ENCODE measurements at regions not wholly inside any gene's neighbourhood (a gene's known extent, or its start where the extent isn't known, plus 50 kb on each side); places are given as distances from the start of the nearest gene placed in this dataset.
A peak's percentile ranks its signal among the peaks of the same experiment; 100 is the strongest.

- POLR2A ChIA-PET, result no interaction called here
- CTCF ChIA-PET, result interaction anchor here (0.9 kb wide), 1 partner anchor 330 kb away, joined by 3 read pairs; no protein-coding TSS in a partner anchor
- no peak for DNase-seq (ENCODE audit: low read depth, low spot score)
- TF ChIP-seq CTCF (IDR thresholded peaks at IDR 0.05; ENCODE audit: insufficient read depth, low read length, missing control alignments), result no peak
- H3K4me3 ChIP-seq (ENCODE audit: low read depth, low read length), result no peak overlapping the region
Observed at GRCh38 chr11:109027851-109028250, 363.0 kb downstream of the DDX10 start.

GRCh38 chr11:109029927-109030326 is 365.1 kb downstream of the DDX10 start:
- ChIA-PET CTCF (no interaction called here), POLR2A (no interaction called here)
- no peak for DNase-seq (ENCODE audit: low read depth, low spot score)
- H3K4me3 ChIP-seq (ENCODE audit: low read depth, low read length), result no peak overlapping the region
- TF ChIP-seq CTCF (IDR thresholded peaks at IDR 0.05; ENCODE audit: insufficient read depth, low read length, missing control alignments), result no peak

GRCh38 chr11:109033627-109034338 is 368.9 kb downstream of the DDX10 start:
- CTCF ChIA-PET, result interaction anchor here (1.0 kb wide), 1 partner anchor 336 kb away, joined by 4 read pairs; no protein-coding TSS in a partner anchor

GRCh38 chr11:109034339-109034696 is 369.4 kb downstream of the DDX10 start:
- H3K4me3 ChIP-seq (ENCODE audit: low read depth, low read length), result no peak overlapping the region
- CTCF ChIA-PET, result interaction anchor here (1.0 kb wide), 1 partner anchor 337 kb away, joined by 4 read pairs; no protein-coding TSS in a partner anchor
- POLR2A ChIA-PET, result no interaction called here
- no peak for TF ChIP-seq CTCF (IDR thresholded peaks at IDR 0.05; ENCODE audit: insufficient read depth, low read length, missing control alignments)
- DNase-seq (ENCODE audit: low read depth, low spot score), result no peak

More at GRCh38 chr11:109033627-109034338, 368.9 kb downstream of the DDX10 start:
- POLR2A ChIA-PET, result no interaction called here
- H3K4me3 ChIP-seq (ENCODE audit: low read depth, low read length), result no peak overlapping the region
- DNase-seq (ENCODE audit: low read depth, low spot score), result peak; percentile 85
- TF ChIP-seq CTCF (IDR thresholded peaks at IDR 0.05; ENCODE audit: insufficient read depth, low read length, missing control alignments), result no peak

- CTCF ChIA-PET, result no interaction called here
- POLR2A ChIA-PET, result no interaction called here
Observed at GRCh38 chr11:109035284-109035683, 370.4 kb downstream of the DDX10 start.

GRCh38 chr11:109036011-109036410 is 371.1 kb downstream of the DDX10 start:
- ChIA-PET CTCF (no interaction called here), POLR2A (no interaction called here)
- no peak for TF ChIP-seq CTCF (IDR thresholded peaks at IDR 0.05; ENCODE audit: insufficient read depth, low read length, missing control alignments)
- no peak overlapping the region for H3K4me3 ChIP-seq (ENCODE audit: low read depth, low read length)
- no peak for DNase-seq (ENCODE audit: low read depth, low spot score)

More at GRCh38 chr11:109035284-109035683, 370.4 kb downstream of the DDX10 start:
- TF ChIP-seq CTCF (IDR thresholded peaks at IDR 0.05; ENCODE audit: insufficient read depth, low read length, missing control alignments), result no peak
- no peak overlapping the region for H3K4me3 ChIP-seq (ENCODE audit: low read depth, low read length)
- no peak for DNase-seq (ENCODE audit: low read depth, low spot score)
